Activated naive CD4-positive, alpha-beta T cell treated with anti-CD3 and anti-CD28 coated beads, Interleukin-2, amount 50 U/mL, for 16 hours (primary cell): ENCODE measurements at regions not wholly inside any gene's neighbourhood (a gene's known extent, or its start where the extent isn't known, plus 50 kb on each side); places are given as distances from the start of the nearest gene placed in this dataset.
"Not testable (repeated sequence)": the region's sequence is repeated elsewhere in the genome, so short reads cannot be mapped to it uniquely, and the experiment has no call there.

Source experiments
- DNase-seq: peaks from one replicate; pipeline ENCODE4 v3.0.0-alpha.2; 2020

DNA sequence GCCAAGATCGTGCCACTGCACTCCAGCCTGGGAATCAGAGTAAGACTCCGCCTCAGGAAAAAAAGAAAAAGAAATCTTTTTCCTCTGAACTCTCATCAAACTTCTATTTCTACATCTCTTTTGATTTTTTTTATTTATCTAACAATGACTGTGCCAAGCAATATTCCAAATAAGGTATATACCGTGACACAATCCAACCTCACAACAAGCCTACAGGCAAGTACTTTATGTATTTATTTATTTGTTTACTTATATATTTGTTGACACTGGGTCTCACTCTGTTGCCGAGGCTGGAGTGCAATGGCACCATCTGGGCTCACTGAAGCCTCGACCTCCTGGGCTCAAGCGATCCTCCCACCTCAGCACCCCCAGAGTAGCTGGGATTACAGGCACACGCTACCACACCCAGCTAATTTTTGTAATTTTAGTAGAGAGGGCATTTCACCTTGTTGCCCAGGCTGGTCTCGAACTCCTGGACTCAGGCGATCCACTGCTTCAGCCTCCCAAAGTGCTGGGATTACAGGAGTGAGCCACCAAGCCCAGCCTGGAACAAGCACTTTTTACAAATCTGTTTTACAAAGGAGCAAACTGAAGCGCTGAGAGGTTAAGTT lies 94.9 kb upstream of the CHD2 start:
- DNase-seq: no peak

DNA sequence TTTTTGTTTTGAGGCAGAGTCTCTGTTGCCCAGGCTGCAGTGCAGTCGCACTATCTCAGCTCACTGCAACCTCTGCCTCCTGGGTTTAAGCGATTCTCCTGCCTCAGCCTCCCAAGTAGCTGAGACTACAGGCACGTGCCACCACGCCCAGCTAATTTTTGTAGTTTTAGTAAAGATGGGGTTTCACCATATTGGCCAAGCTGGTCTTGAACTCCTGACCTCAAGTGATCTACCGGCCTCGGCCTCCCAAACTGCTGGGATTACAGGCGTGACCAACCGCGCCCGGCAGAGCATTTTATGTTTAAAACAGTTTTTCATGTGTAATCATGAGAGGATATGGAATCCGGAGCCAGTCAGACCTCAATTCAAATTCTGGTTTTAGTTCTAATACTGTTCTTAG lies 94.0 kb upstream of the CHD2 start:
- not testable (repeated sequence) for DNase-seq

DNA sequence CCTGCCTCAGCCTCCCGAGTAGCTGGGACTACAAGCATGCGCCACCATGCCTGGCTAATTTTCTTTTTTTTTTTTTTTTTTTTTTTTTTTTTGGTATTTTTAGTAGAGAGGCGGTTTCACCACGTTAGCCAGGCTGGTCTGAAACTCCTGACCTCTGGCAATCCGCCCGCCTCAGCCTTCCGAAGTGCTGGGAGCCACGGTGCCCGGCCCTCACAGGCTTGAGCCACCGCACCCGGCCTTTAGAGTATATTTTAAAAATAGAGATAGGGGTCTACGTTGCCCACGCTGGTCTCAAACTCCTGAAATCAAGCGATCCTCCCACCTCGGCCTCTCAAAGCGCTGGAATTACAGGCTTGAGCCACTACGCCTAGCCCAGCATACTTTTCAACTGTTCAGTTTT lies 93.4 kb upstream of the CHD2 start:
- no peak for DNase-seq

DNA sequence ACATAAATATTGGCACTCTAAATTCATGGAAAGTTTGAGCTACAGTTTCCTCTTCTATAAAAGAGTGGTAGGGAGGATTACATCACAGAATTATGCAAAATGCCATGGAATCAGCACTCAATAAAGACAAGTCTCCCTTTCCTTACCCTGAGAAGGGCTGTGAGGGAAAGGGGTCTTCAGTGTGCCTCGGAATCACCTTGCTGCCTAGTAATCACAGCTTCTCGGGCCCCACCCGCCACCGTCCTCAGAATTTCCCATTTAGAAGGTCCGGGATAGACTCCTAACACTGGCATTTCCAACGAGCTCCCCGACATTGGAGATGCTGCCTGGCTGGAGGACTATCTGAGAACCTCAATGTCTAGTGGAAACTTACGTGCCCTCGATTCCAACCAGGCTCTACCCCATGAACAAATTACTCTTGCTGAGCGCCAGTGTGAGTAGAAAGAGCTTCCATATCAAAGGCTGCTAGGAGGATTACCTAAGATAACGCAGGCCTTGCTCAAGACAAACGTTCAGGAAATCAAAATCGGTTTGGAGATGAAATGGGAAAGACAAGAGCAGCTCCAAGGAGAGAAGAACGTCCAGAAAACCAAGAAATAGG lies 92.1 kb upstream of the CHD2 start:
- DNase-seq: no peak

DNA sequence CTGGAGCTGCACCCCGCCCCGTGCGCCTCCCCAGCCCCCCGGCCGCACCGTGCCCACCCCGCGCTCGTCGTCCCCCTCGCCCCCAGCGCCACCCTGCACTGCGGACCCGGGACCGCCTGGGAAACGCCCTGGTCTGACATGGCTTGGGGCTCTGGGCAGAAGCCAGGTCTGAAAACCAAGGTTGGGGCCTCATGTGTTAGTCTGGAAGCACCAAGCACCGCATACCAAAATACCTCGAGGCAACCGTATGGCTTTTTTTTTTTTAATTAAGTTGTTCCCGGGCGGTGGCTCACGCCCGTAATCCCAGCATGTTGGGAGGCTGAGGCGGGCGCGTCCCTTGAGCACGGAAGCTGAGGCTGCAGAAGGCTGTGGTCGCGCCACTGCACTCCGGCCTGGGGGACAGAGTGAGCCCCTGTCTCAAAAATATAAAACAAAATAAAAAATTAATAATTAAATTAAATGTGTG lies 91.5 kb upstream of the CHD2 start:
- no peak for DNase-seq

DNA sequence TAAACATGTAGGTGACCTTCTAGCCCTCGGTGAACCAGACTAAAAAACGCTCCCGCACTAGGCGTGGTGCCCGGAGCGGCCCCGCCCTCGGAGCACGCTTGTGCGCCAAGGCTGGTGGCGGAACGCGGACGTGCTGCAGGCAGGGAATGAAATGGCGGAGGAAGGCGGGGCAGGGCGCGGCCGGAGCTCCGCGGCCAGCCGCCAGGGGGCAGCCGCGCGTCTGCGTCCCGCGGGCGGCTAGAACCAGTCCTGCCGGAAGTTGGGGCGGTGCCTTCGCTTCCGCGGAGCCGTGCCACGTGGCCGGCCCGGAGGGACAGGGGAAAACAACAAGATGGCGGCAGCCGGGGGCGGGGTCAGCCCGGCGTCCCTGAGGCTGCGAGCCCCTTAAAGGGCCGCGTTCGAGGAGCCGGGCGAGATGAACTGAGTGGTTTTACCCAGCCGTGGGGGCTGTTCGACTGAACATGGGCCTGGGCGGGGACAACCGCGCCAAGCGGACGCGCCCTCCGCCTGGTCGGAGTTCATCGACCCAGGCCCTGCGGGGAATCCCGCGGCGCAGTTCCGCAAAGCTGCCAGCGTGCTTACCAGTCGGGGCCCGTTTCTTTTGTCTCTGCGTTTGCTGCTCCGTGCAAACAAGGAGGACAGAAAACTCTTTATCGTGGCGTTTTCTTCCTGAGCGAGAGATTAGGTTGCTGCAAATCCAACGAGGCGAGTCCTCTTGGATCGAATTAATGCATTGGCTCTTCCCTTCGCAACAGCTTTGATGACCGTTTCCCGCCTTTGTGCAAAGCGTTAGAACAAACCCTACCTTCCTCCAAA lies 90.9 kb upstream of the CHD2 start:
- peak; percentile 99 for DNase-seq

DNA sequence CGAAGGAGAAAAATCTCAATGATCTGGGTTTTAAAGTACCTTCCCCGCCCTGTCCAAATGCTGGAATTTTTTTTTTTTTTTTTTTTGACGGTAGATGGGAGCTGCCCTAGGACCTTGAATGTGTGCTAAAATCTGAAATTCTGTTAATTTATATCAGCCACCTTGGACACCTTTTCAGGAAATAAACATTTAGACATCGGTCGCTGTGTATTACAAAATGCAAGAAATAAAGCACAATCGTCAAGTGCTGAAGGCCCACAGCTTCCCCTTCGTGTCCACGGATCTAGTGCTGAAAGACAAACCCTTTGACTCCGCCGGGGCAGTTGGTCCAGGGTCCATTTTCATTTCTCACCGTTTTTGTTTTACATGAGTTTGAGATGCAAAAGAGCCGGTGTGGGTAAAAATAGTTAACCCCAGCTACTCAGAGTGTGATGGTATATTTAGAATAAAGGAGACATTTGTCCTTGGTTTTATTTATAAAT lies 90.2 kb upstream of the CHD2 start:
- DNase-seq: peak; percentile 21

GRCh38 chr15:92810418-92811138 lies 89.5 kb upstream of the CHD2 start:
- peak; percentile 29 for DNase-seq

GRCh38 chr15:92811148-92811913 lies 88.8 kb upstream of the CHD2 start:
- no peak for DNase-seq

DNA sequence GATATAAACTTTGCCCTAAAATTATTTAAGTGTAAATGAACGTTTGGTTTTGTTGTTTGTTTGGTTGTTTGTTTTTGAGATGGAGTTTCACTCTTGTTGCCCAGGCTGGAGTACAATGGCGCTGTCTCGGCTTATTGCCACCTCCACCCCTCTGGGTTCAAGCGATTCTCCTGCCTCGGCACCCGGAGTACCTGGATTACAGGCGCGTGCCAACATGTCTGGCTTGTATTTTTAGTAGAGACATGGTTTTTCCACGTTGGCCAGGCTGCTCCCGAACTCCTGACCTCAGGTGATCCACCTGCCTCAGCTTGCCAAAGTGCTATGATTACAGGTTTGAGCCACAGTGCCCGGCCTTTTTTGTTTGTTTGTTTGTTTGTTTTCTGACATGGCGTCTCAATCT lies 87.9 kb upstream of the CHD2 start:
- no peak for DNase-seq

GRCh38 chr15:92813485-92813884 lies 86.6 kb upstream of the CHD2 start:
- no peak for DNase-seq

DNA sequence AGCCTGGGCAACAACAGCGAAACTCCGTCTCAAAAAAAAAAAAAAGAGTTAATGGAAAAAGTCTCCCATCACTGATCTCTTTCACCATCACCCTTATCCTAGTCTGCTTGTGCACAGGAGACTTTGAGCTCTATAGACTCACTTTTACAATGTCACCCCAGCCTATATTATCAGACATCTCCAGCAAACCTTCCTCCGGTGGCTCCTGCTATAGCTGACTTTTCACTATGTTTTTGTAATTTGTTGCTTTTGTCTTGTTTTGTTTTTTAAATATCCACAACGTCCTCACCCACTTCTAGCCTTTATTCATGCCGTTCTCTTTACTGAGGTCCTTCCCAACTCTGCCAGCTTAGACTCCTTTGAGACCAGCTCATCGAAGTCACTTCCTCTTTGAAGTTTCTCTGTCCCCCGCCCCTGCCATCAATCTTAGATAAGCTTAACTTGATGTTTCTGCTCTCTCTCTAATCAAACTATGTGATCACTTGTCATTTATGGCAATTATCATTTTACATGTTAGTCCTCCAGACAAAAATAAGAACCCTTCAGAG lies 82.7 kb upstream of the CHD2 start:
- no peak for DNase-seq

GRCh38 chr15:92818651-92819277 lies 81.4 kb upstream of the CHD2 start:
- no peak for DNase-seq

- no peak for DNase-seq
Observed at GRCh38 chr15:92819278-92820235, 80.6 kb upstream of the CHD2 start.

GRCh38 chr15:92820236-92821021 lies 79.7 kb upstream of the CHD2 start:
- DNase-seq: peak; percentile 84

DNA sequence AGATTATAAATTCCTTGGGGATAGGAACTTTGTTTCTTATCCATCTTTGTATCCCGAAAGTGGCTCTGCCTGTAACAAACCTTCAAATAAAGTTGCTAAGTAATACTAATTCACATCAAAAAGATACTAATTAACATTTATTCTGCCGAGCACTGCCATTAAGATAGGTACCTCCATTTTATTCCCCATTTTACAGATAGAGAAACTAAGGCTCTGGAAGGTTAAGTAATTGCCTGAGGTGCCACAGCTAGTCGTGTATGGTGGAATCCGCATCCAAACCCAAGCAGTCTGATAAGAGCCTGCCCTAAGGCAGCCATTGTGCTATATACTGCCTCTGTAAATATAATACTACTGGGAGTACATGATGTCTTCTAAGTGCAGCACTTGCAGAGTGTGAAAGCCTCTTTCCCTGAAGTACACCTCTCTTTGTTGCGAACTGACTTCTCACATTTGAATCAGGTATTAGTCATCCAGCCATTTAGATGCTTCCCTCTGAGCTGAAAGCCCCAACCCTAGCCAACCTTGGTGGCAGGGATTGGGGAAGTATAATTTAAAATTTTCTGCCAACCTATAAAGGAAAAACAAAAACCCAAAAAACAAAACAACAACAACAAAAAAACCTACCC lies 78.5 kb upstream of the CHD2 start:
- DNase-seq: no peak

DNA sequence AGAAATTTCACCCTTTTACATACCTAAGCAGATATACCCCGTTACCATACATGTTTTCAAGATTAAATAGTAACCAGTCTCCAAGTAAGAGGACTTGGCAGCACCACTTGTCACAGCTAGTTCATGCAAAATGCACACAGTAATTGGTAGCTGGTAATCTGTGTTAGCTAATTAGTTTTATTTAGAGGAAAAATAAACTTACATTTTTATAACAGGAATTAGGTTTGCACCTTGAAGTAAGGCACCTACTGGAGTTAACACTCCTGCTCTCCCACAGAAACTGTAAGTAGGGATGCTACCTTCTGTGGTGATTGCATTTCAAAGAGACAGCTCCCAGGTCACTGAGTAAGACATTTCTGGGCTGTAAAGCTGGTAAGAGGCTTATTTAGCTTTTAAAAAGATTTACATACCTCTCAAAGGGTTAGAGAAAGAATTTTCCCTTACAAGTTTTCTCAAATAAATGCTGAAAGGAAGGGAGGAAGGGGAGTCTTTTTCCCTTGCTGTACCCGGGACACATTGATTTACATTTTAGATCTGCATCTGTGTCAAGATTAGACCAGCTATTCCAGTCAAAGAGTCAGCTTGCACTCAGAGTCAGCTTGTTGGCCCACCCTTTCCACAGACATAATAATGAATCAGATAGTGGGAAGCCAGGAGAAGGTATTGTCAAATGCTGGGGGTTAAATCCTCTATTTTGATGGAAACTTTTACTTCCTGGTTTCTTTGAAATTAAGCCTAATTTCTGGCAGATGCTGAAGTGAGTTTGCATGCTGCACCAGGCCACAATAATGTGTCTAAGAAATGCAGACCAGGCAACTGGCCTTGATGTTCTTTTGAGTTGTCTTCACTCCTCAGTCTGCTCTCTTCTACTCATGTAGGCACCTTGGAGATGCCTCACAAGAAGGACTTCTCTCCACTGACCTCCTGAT lies 77.6 kb upstream of the CHD2 start:
- DNase-seq: no peak

- DNase-seq: no peak
Observed at GRCh38 chr15:92825985-92826384, 74.1 kb upstream of the CHD2 start.
